A673 (cell line): ENCODE measurements at regions not wholly inside any gene's neighbourhood (a gene's known extent, or its start where the extent isn't known, plus 50 kb on each side); places are given as distances from the start of the nearest gene placed in this dataset.

Source experiments
- BruUV-seq: library from RNA; stranded (reverse); fragments of 400-500 nt; replicated peaks from 2 replicates; lab custom pipeline; 2021; lab: Mats Ljungman, UMichigan
- CTCF ChIA-PET: fragments of 300-600 bp; sonication (Branson Sonifier 250); formaldehyde crosslinking; loops from one replicate; lab custom pipeline; 2022; ENCODE audit warnings: antibody characterized with exemption; lab: Charles Lee
- POLR2A ChIA-PET: fragments of 300-600 bp; sonication (Branson Sonifier 250); formaldehyde crosslinking; loops from one replicate; lab custom pipeline; 2022; ENCODE audit warnings: antibody characterized with exemption; ENCODE audit not compliant: low non-redundant PET; lab: Charles Lee
- DNase-seq: peaks from one replicate; pipeline ENCODE4 v3.0.0-alpha.2; 2015; ENCODE audit warnings: low spot score
- H3K27ac ChIP-seq: fragments of 200-600 bp; sonication (generic); 2 replicates; pipeline ENCODE4 v1.5.1; 2016; ENCODE audit warnings: mixed run types, low read depth, mild to moderate bottlenecking, mixed read lengths, antibody characterized with exemption, low read length; ENCODE audit not compliant: poor library complexity, severe bottlenecking
- H3K27me3 ChIP-seq: fragments of 200-600 bp; sonication (generic); replicated peaks from 2 replicates; pipeline ENCODE4 v1.6.1; 2017; ENCODE audit warnings: mixed run types, low read depth, mild to moderate bottlenecking, mixed read lengths, antibody characterized with exemption, low read length; ENCODE audit not compliant: insufficient read depth, poor library complexity
- H3K36me3 ChIP-seq: fragments of 200-600 bp; sonication (generic); 2 replicates; pipeline ENCODE4 v1.6.1; 2016; ENCODE audit warnings: mixed run types, mild to moderate bottlenecking, mixed read lengths, antibody characterized with exemption, low read length; ENCODE audit not compliant: insufficient read depth, poor library complexity, severe bottlenecking
- H3K4me1 ChIP-seq: fragments of 200-600 bp; sonication (generic); 2 replicates; pipeline ENCODE4 v1.6.1; 2017; ENCODE audit warnings: mixed run types, mild to moderate bottlenecking, mixed read lengths, antibody characterized with exemption, low read length; ENCODE audit not compliant: insufficient read depth, poor library complexity, severe bottlenecking
- H3K4me3 ChIP-seq: fragments of 200-600 bp; sonication (generic); 2 replicates; pipeline ENCODE4 v1.5.1; 2016; ENCODE audit warnings: low read depth, mixed run types, mild to moderate bottlenecking, mixed read lengths, low read length; ENCODE audit not compliant: poor library complexity, severe bottlenecking
- H3K9me3 ChIP-seq: fragments of 200-600 bp; sonication (generic); 2 replicates; pipeline ENCODE4 v1.6.1; 2016; ENCODE audit warnings: mixed run types, low read depth, mild to moderate bottlenecking, mixed read lengths, antibody characterized with exemption, low read length; ENCODE audit not compliant: poor library complexity, severe bottlenecking
- CTCF ChIP-seq: fragments of 300-800, 200-600 bp; sonication (generic); conservative IDR thresholded peaks from 2 replicates; pipeline ENCODE4 v1.5.1; 2017; ENCODE audit warnings: low read depth, mild to moderate bottlenecking, antibody characterized with exemption, low read length, moderate library complexity, mixed read lengths
- EZH2 ChIP-seq: fragments of 200-600 bp; sonication (generic); IDR thresholded peaks from 2 replicates; pipeline ENCODE4 v1.6.1; 2017; ENCODE audit warnings: borderline replicate concordance, low read depth, mild to moderate bottlenecking, mixed read lengths, antibody characterized with exemption, low read length; ENCODE audit not compliant: poor library complexity, severe bottlenecking
- intact Hi-C: fragments of 100-400 bp; cut with micrococcal nuclease; formaldehyde crosslinking; loops from one replicate; pipeline ENCODE4 v1.10.0; 2022; ENCODE audit not compliant: unreplicated experiment

GRCh38 chr18:67896451-67896850 lies 379.9 kb upstream of the DSEL start:
- ChIA-PET POLR2A (no interaction called here), CTCF (no interaction called here)
- TF ChIP-seq CTCF (no peak), EZH2 (no peak)
- no peak overlapping the region for H3K27ac ChIP-seq
- H3K36me3 ChIP-seq, result no peaks in the 10 kb centered on the region
- DNase-seq, result no peak
- no TSS peak for BruUV-seq
- H3K4me3 ChIP-seq, result no peak overlapping the region
- peaks cover 8% of the 10 kb centered on the region for H3K9me3 ChIP-seq
- intact Hi-C loops, result no loop called here
- no peaks in the 10 kb centered on the region for H3K27me3 ChIP-seq
- peaks cover 4% of the 10 kb centered on the region for H3K4me1 ChIP-seq

- CTCF ChIA-PET, result no interaction called here
- POLR2A ChIA-PET, result no interaction called here
- no peaks in the 10 kb centered on the region for H3K9me3 ChIP-seq
- no TSS peak for BruUV-seq
- H3K4me3 ChIP-seq, result no peak overlapping the region
- DNase-seq, result no peak
- H3K36me3 ChIP-seq, result no peaks in the 10 kb centered on the region
- no peak overlapping the region for H3K27ac ChIP-seq
- peaks cover 4% of the 10 kb centered on the region for H3K4me1 ChIP-seq
- intact Hi-C loops, result no loop called here
- no peak for TF ChIP-seq CTCF
- TF ChIP-seq EZH2, result no peak
- no peaks in the 10 kb centered on the region for H3K27me3 ChIP-seq
Observed at GRCh38 chr18:67893916-67894315, 377.4 kb upstream of the DSEL start.

- POLR2A ChIA-PET, result no interaction called here
- Histone ChIP-seq H3K4me3 (no peak overlapping the region), H3K27ac (peak overlapping the region; percentile 55), H3K27me3 (no peaks in the 10 kb centered on the region), H3K9me3 (no peaks in the 10 kb centered on the region), H3K36me3 (no peaks in the 10 kb centered on the region), H3K4me1 (peaks cover 33% of the 10 kb centered on the region)
- intact Hi-C loops, result no loop called here
- BruUV-seq, result no TSS peak
- no peak for TF ChIP-seq EZH2
- no peak for TF ChIP-seq CTCF
- DNase-seq, result peak; percentile 57
- CTCF ChIA-PET, result no interaction called here
Observed at GRCh38 chr18:67876871-67877270, 360.4 kb upstream of the DSEL start.
